ENCODE measurements at regions not wholly inside any gene's neighbourhood (a gene's known extent, or its start where the extent isn't known, plus 50 kb on each side); places are given as distances from the start of the nearest gene placed in this dataset.

GRCh38 chr10:64465653-64466052 lies 944.5 kb downstream of the REEP3 start:
- CTCF ChIA-PET, result no interaction called here
- no peak for TF ChIP-seq SALL2 (tag by site-specific recombination; IDR thresholded peaks at IDR 0.05; ENCODE audit: borderline replicate concordance)
- no peak for TF ChIP-seq ZNF549 (tag by site-specific recombination; IDR thresholded peaks at IDR 0.05)
- TF ChIP-seq PRDM6 (tag by site-specific recombination; IDR thresholded peaks at IDR 0.05), result no peak
- TF ChIP-seq ZNF404 (tag by site-specific recombination; IDR thresholded peaks at IDR 0.05), result no peak
- TF ChIP-seq ZFP41 (tag by site-specific recombination; IDR thresholded peaks at IDR 0.05; ENCODE audit: borderline replicate concordance), result no peak
- TF ChIP-seq ZBTB21 (tag by site-specific recombination; IDR thresholded peaks at IDR 0.05), result no peak
- TF ChIP-seq ZNF585B (tag by site-specific recombination; IDR thresholded peaks at IDR 0.05), result no peak
- no peak for TF ChIP-seq ZNF596 (tag by site-specific recombination; IDR thresholded peaks at IDR 0.05)
- TF ChIP-seq IKZF3 (tag by site-specific recombination; IDR thresholded peaks at IDR 0.05), result no peak
- TF ChIP-seq, protein P1, sequence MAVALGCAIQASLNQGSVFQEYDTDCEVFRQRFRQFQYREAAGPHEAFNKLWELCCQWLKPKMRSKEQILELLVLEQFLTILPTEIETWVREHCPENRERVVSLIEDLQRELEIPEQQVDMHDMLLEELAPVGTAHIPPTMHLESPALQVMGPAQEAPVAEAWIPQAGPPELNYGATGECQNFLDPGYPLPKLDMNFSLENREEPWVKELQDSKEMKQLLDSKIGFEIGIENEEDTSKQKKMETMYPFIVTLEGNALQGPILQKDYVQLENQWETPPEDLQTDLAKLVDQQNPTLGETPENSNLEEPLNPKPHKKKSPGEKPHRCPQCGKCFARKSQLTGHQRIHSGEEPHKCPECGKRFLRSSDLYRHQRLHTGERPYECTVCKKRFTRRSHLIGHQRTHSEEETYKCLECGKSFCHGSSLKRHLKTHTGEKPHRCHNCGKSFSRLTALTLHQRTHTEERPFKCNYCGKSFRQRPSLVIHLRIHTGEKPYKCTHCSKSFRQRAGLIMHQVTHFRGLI (tag by site-specific recombination; IDR thresholded peaks at IDR 0.05), result no peak
- TF ChIP-seq ZNF621 (tag by site-specific recombination; IDR thresholded peaks at IDR 0.05), result no peak
- no peak for TF ChIP-seq ZNF18 (tag by site-specific recombination; IDR thresholded peaks at IDR 0.05)
- no peak for TF ChIP-seq ZBTB20 (tag by site-specific recombination; IDR thresholded peaks at IDR 0.05)
- no peak for TF ChIP-seq ZNF610 (tag by site-specific recombination; IDR thresholded peaks at IDR 0.05; ENCODE audit: borderline replicate concordance)
- TF ChIP-seq, protein P2, sequence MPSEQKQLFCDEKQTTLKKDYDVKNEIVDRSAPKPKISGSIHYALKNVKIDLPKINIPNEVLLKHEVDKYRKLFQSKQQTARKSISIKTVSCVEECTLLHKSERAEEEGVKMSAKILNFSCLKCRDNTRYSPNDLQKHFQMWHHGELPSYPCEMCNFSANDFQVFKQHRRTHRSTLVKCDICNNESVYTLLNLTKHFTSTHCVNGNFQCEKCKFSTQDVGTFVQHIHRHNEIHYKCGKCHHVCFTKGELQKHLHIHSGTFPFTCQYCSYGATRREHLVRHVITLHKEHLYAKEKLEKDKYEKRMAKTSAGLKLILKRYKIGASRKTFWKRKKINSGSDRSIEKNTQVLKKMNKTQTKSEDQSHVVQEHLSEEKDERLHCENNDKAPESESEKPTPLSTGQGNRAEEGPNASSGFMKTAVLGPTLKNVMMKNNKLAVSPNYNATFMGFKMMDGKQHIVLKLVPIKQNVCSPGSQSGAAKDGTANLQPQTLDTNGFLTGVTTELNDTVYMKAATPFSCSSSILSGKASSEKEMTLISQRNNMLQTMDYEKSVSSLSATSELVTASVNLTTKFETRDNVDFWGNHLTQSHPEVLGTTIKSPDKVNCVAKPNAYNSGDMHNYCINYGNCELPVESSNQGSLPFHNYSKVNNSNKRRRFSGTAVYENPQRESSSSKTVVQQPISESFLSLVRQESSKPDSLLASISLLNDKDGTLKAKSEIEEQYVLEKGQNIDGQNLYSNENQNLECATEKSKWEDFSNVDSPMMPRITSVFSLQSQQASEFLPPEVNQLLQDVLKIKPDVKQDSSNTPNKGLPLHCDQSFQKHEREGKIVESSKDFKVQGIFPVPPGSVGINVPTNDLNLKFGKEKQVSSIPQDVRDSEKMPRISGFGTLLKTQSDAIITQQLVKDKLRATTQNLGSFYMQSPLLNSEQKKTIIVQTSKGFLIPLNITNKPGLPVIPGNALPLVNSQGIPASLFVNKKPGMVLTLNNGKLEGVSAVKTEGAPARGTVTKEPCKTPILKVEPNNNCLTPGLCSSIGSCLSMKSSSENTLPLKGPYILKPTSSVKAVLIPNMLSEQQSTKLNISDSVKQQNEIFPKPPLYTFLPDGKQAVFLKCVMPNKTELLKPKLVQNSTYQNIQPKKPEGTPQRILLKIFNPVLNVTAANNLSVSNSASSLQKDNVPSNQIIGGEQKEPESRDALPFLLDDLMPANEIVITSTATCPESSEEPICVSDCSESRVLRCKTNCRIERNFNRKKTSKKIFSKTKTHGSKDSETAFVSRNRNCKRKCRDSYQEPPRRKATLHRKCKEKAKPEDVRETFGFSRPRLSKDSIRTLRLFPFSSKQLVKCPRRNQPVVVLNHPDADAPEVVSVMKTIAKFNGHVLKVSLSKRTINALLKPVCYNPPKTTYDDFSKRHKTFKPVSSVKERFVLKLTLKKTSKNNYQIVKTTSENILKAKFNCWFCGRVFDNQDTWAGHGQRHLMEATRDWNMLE (tag by site-specific recombination; conservative IDR thresholded peaks at IDR 0.05; ENCODE audit: low read depth), result no peak
- TF ChIP-seq ZNF76 (tag by site-specific recombination; IDR thresholded peaks at IDR 0.05; ENCODE audit: borderline replicate concordance, low read depth), result no peak
- Histone ChIP-seq H3K36me3 (ENCODE audit: control insufficient read depth in 2 of 2, insufficient read depth in 1 of 2, low read length in 2 of 2) (no peaks in the 10 kb centered on the region), H3K27ac (ENCODE audit: extremely low read depth, low read depth, low read length) (no peak overlapping the region), H3K9me3 (ENCODE audit: control insufficient read depth, insufficient read depth, low read depth, low read length) (no peaks in the 10 kb centered on the region), H3K4me1 (ENCODE audit: control insufficient read depth, insufficient read depth, low read length) (no peaks in the 10 kb centered on the region), H3K4me3 (ENCODE audit: low read depth, low read length) (no peak overlapping the region)
- POLR2A ChIA-PET, result no interaction called here

DNA sequence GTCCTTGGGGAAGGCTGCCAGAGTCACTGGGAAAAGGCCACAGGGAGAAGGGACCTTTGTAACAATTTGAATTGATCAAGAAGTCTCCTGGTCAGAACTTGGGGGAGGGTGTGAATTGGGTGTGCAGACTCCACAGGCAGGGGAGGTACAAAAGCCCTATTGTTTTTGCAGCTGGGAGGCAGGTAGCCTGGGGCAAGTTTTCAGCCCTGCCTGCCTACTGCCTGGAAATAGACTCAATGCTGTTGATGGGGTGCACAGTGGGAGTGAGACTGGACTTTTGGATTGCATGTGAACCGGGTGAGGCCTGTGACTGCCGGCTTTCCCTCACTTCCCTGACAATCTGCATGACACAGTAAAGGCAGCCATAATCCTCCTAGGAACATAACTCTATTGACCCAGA lies 947.0 kb downstream of the REEP3 start:
- Histone ChIP-seq H3K4me3 (ENCODE audit: low read depth, low read length) (no peak overlapping the region), H3K36me3 (ENCODE audit: control insufficient read depth in 2 of 2, insufficient read depth in 1 of 2, low read length in 2 of 2) (no peaks in the 10 kb centered on the region), H3K9me3 (ENCODE audit: control insufficient read depth, insufficient read depth, low read depth, low read length) (no peaks in the 10 kb centered on the region), H3K4me1 (ENCODE audit: control insufficient read depth, insufficient read depth, low read length) (no peaks in the 10 kb centered on the region), H3K27ac (ENCODE audit: extremely low read depth, low read depth, low read length) (no peak overlapping the region)
- ChIA-PET POLR2A (no interaction called here), CTCF (no interaction called here)
- TF ChIP-seq ZNF76 (tag by site-specific recombination; IDR thresholded peaks at IDR 0.05; ENCODE audit: borderline replicate concordance, low read depth) (no peak), ZBTB7A (tag by site-specific recombination; IDR thresholded peaks at IDR 0.05; ENCODE audit: low read depth) (no peak), ZNF555 (tag by site-specific recombination; conservative IDR thresholded peaks at IDR 0.05) (no peak), ZNF792 (tag by site-specific recombination; IDR thresholded peaks at IDR 0.05) (no peak), ZNF561 (tag by site-specific recombination; IDR thresholded peaks at IDR 0.05; ENCODE audit: borderline replicate concordance) (no peak), ZNF530 (tag by site-specific recombination; IDR thresholded peaks at IDR 0.05; ENCODE audit: low read depth) (no peak), ZNF280C (tag by site-specific recombination; IDR thresholded peaks at IDR 0.05) (no peak), ZNF624 (tag by site-specific recombination; IDR thresholded peaks at IDR 0.05) (no peak), ZNF660 (tag by site-specific recombination; IDR thresholded peaks at IDR 0.05) (no peak)
